H1 (cell line): ENCODE measurements at regions not wholly inside any gene's neighbourhood (a gene's known extent, or its start where the extent isn't known, plus 50 kb on each side); places are given as distances from the start of the nearest gene placed in this dataset.

Experiments used
- CTCF ChIA-PET: fragments of 300-600 bp; sonication (Branson Sonifier 250); formaldehyde crosslinking; loops from one replicate; lab custom pipeline; 2021; ENCODE audit not compliant: partially characterized antibody; lab: Charles Lee
- POLR2A ChIA-PET: fragments of 300-600 bp; sonication (Branson Sonifier 250); formaldehyde crosslinking; loops from one replicate; lab custom pipeline; 2021; ENCODE audit warnings: inconsistent platforms; ENCODE audit not compliant: partially characterized antibody; lab: Charles Lee
- DNase-seq, 2 experiments: peaks; one replicate each; pipeline versions ENCODE4 v3.0.0 to v3.0.0-alpha.2; 2010 to 2022; ENCODE audit warnings: low spot score in 2 of 2, low read depth in 1 of 2, mixed read lengths in 1 of 2
- FAIRE-seq: peaks from 2 replicates; lab custom pipeline; 2011; peaks lifted over from hg19 to GRCh38; lab: Jason Lieb, UNC
- H2AFZ ChIP-seq: 2 replicates; pipeline ENCODE4 v1.8.1; 2012; ENCODE audit warnings: low read length, inconsistent platforms
- H2AK5ac ChIP-seq: 2 replicates; pipeline ENCODE4 v1.6.1; 2013; ENCODE audit warnings: low read depth, low read length
- H2BK120ac ChIP-seq: replicated peaks from 2 replicates; pipeline ENCODE3; 2013; ENCODE audit warnings: low read depth, low read length, inconsistent platforms
- H2BK12ac ChIP-seq: 2 replicates; pipeline ENCODE4 v1.6.1; 2013; ENCODE audit warnings: low read depth, low read length
- H2BK15ac ChIP-seq: 2 replicates; pipeline ENCODE4 v1.6.1; 2013; ENCODE audit warnings: low read length
- H2BK20ac ChIP-seq: 2 replicates; pipeline ENCODE4 v1.6.1; 2013; ENCODE audit warnings: low read length
- H2BK5ac ChIP-seq: 2 replicates; pipeline ENCODE4 v1.6.1; 2013; ENCODE audit warnings: low read depth, low read length
- H3K14ac ChIP-seq: 2 replicates; pipeline ENCODE4 v1.6.1; 2013; ENCODE audit warnings: inconsistent platforms; ENCODE audit not compliant: insufficient read length
- H3K18ac ChIP-seq: 2 replicates; pipeline ENCODE4 v1.6.1; 2013; ENCODE audit warnings: low read length; ENCODE audit errors: extremely low read depth
- H3K23ac ChIP-seq: 2 replicates; pipeline ENCODE4 v1.6.1; 2013; ENCODE audit warnings: inconsistent platforms; ENCODE audit not compliant: insufficient read length
- H3K23me2 ChIP-seq: 2 replicates; pipeline ENCODE4 v1.6.1; 2013; ENCODE audit warnings: low read depth, low read length
- H3K27ac ChIP-seq: 2 replicates; pipeline ENCODE4 v1.6.1; 2011; ENCODE audit warnings: low read depth, low read length, inconsistent platforms
- H3K27me3 ChIP-seq, 4 experiments: replicated peaks in 1 of 4; 1 replicate in 1 of 4; 2 replicates in 3 of 4; pipeline versions ENCODE4 v1.6.1 to v1.8.1; 2011 to 2013; ENCODE audit warnings: low read length in 3 of 4, mild to moderate bottlenecking in 3 of 4, inconsistent platforms in 2 of 4, mixed read lengths in 2 of 4, moderate library complexity in 1 of 4; ENCODE audit not compliant: control insufficient read depth in 3 of 4, insufficient read depth in 3 of 4; ENCODE audit errors: extremely low read depth in 1 of 4
- H3K36me3 ChIP-seq, 4 experiments: 2 replicates each; pipeline versions ENCODE4 v1.6.1 to v1.8.1; 2011 to 2013; ENCODE audit warnings: mild to moderate bottlenecking in 4 of 4, low read length in 3 of 4, moderate library complexity in 2 of 4, control low read depth in 1 of 4, inconsistent platforms in 1 of 4; ENCODE audit not compliant: insufficient read depth in 4 of 4, control insufficient read depth in 2 of 4
- H3K4ac ChIP-seq: replicated peaks from 2 replicates; pipeline ENCODE3; 2013; ENCODE audit warnings: low read length, low read depth, mixed read lengths, inconsistent platforms; ENCODE audit not compliant: insufficient read length
- H3K4me1 ChIP-seq, 4 experiments: replicated peaks in 1 of 4; 1 replicate in 1 of 4; 2 replicates in 3 of 4; pipeline versions ENCODE4 v1.6.1 to v1.8.1; 2011 to 2013; ENCODE audit warnings: low read length in 3 of 4, inconsistent platforms in 2 of 4, mixed read lengths in 1 of 4; ENCODE audit not compliant: insufficient read depth in 4 of 4, control insufficient read depth in 3 of 4
- H3K4me2 ChIP-seq, 2 experiments: 2 replicates each; pipeline versions ENCODE4 v1.6.1 to v1.8.1; 2011 to 2013; ENCODE audit warnings: low read depth in 2 of 2, low read length in 2 of 2, control low read depth in 1 of 2, inconsistent platforms in 1 of 2, mild to moderate bottlenecking in 1 of 2; ENCODE audit not compliant: insufficient read depth in 1 of 2
- H3K4me3 ChIP-seq, 4 experiments: fragments of 200-600, 300-600 bp in 1 of 4; sonication (generic), shearing (Covaris generic), sonication (Bioruptor Twin) in 1 of 4; 2 replicates each; pipeline versions ENCODE4 v1.5.1 to v1.8.1; 2011 to 2016; ENCODE audit warnings: low read length in 4 of 4, low read depth in 3 of 4, control low read depth in 2 of 4, inconsistent platforms in 2 of 4, mild to moderate bottlenecking in 2 of 4, mixed read lengths in 1 of 4, moderate library complexity in 1 of 4; ENCODE audit not compliant: insufficient read depth in 2 of 4; ENCODE audit errors: extremely low read depth in 1 of 4
- H3K56ac ChIP-seq: replicated peaks from 2 replicates; pipeline ENCODE3; 2013; ENCODE audit warnings: low read depth, mild to moderate bottlenecking, mixed read lengths, low read length, inconsistent platforms; ENCODE audit not compliant: insufficient read length
- H3K79me1 ChIP-seq: 2 replicates; pipeline ENCODE4 v1.6.1; 2013; ENCODE audit warnings: low read depth, low read length, control low read depth
- H3K79me2 ChIP-seq, 2 experiments: 2 replicates each; pipeline versions ENCODE4 v1.6.1 to v1.8.1; 2012 to 2013; ENCODE audit warnings: low read length in 2 of 2, mild to moderate bottlenecking in 2 of 2, inconsistent platforms in 1 of 2; ENCODE audit not compliant: insufficient read depth in 2 of 2, control insufficient read depth in 1 of 2
- H3K9ac ChIP-seq, 4 experiments: replicated peaks in 1 of 4; 1 replicate in 1 of 4; 2 replicates in 3 of 4; pipeline versions ENCODE4 v1.6.1 to v1.8.1; 2011 to 2013; ENCODE audit warnings: low read depth in 3 of 4, low read length in 3 of 4, control low read depth in 2 of 4, mild to moderate bottlenecking in 2 of 4, moderate library complexity in 2 of 4, inconsistent platforms in 1 of 4; ENCODE audit errors: extremely low read depth in 1 of 4
- H3K9me3 ChIP-seq, 2 experiments: 2 replicates each; pipeline versions ENCODE4 v1.6.1 to v1.8.1; 2012 to 2013; ENCODE audit warnings: mild to moderate bottlenecking in 2 of 2, moderate library complexity in 2 of 2, control low read depth in 1 of 2, inconsistent platforms in 1 of 2, low read depth in 1 of 2, low read length in 1 of 2, mixed read lengths in 1 of 2; ENCODE audit not compliant: insufficient read depth in 2 of 2
- H4K20me1 ChIP-seq, 2 experiments: replicated peaks in 1 of 2; 2 replicates each; pipeline versions ENCODE3 to v1.8.1; 2011 to 2013; ENCODE audit warnings: inconsistent platforms in 2 of 2, low read length in 2 of 2, mild to moderate bottlenecking in 1 of 2; ENCODE audit not compliant: insufficient read depth in 2 of 2, control insufficient read depth in 1 of 2
- H4K5ac ChIP-seq: 2 replicates; pipeline ENCODE4 v1.6.1; 2013; ENCODE audit warnings: low read length, low read depth, mixed read lengths, inconsistent platforms; ENCODE audit not compliant: insufficient read length
- H4K8ac ChIP-seq: 2 replicates; pipeline ENCODE4 v1.8.0; 2013; ENCODE audit warnings: mild to moderate bottlenecking, moderate library complexity, low read length, inconsistent platforms; ENCODE audit not compliant: insufficient read depth; ENCODE audit errors: extremely low read depth
- H4K91ac ChIP-seq: replicated peaks from 2 replicates; pipeline ENCODE3; 2013; ENCODE audit warnings: low read length, mixed read lengths, inconsistent platforms; ENCODE audit not compliant: insufficient read length
- BCL11A ChIP-seq, 2 experiments: IDR thresholded peaks; one replicate each; pipeline ENCODE4 v1.6.1; 2011; ENCODE audit warnings: low read depth in 2 of 2, low read length in 2 of 2, mild to moderate bottlenecking in 2 of 2
- CTBP2 ChIP-seq: IDR thresholded peaks from 2 replicates; pipeline ENCODE4 v1.7.0; 2011; ENCODE audit warnings: borderline replicate concordance, mild to moderate bottlenecking, moderate library complexity, mixed read lengths, low read length; ENCODE audit not compliant: insufficient read depth, insufficient read length
- FOSL1 ChIP-seq: IDR thresholded peaks from 2 replicates; pipeline ENCODE4 v1.6.1; 2011; ENCODE audit warnings: mild to moderate bottlenecking, low read depth, low read length, moderate library complexity; ENCODE audit not compliant: insufficient read depth
- HDAC6 ChIP-seq: IDR thresholded peaks from one replicate; pipeline ENCODE4 v1.7.1; 2012; ENCODE audit warnings: low read depth, mild to moderate bottlenecking, inconsistent platforms, low read length, moderate library complexity
- SAP30 ChIP-seq: fragments of 300-600 bp; sonication (generic); IDR thresholded peaks from 2 replicates; pipeline ENCODE4 v1.7.1; 2012; ENCODE audit warnings: low read length, moderate library complexity, mild to moderate bottlenecking, inconsistent platforms; ENCODE audit not compliant: insufficient read depth, insufficient replicate concordance
- SIRT6 ChIP-seq: IDR thresholded peaks from one replicate; pipeline ENCODE4 v1.7.1; 2012; ENCODE audit warnings: low read length, inconsistent platforms
- SRF ChIP-seq: IDR thresholded peaks from 2 replicates; pipeline ENCODE4 v1.6.1; 2011; ENCODE audit warnings: mild to moderate bottlenecking, low read depth, low read length, moderate library complexity
- SUZ12 ChIP-seq: fragments of 200-600 bp; sonication (generic); IDR thresholded peaks from 2 replicates; pipeline ENCODE4 v1.6.1; 2012; ENCODE audit warnings: mild to moderate bottlenecking, inconsistent platforms, low read length, moderate library complexity, mixed read lengths
- ZNF274 ChIP-seq: IDR thresholded peaks from 2 replicates; pipeline ENCODE4 v1.7.0; 2012; ENCODE audit warnings: low read length, borderline replicate concordance; ENCODE audit errors: extremely low read depth
- WGBS, 2 experiments: shearing (Covaris generic) in 1 of 2; methylation state at CpG; one replicate each; pipeline versions ENCODE4 v1.1.6 to v1.1.7; 2013 to 2015; ENCODE audit warnings: low lambda C conversion rate in 2 of 2, mixed read lengths in 2 of 2, inconsistent platforms in 1 of 2, low coverage in 1 of 2, missing lambda C conversion rate in 1 of 2; ENCODE audit not compliant: insufficient replicate concordance in 2 of 2, insufficient coverage in 1 of 2, insufficient read length in 1 of 2; ENCODE audit errors: extremely low coverage in 1 of 2, missing lambda C conversion rate in 1 of 2; 5-methylcytosine and 5-hydroxymethylcytosine counted together
- TF ChIP-seq, protein P1 (sequence below), 3 experiments: IDR thresholded peaks; 1 replicate in 2 of 3; 2 replicates in 1 of 3; pipeline versions ENCODE4 v1.5.1 to v1.6.1; 2011; ENCODE audit warnings: low read length in 3 of 3, mild to moderate bottlenecking in 3 of 3, inconsistent platforms in 2 of 3, low read depth in 1 of 3, moderate library complexity in 1 of 3; ENCODE audit not compliant: insufficient read depth in 1 of 3; ENCODE audit errors: control extremely low read depth in 1 of 3

GRCh38 chr4:24719615-24720014 is 75.8 kb upstream of the SOD3 start:
- no peak overlapping the region for H2BK15ac ChIP-seq
- H3K23ac ChIP-seq: no peak overlapping the region
- H4K20me1 ChIP-seq: no peaks in the 10 kb centered on the region
- no peak overlapping the region for H2AK5ac ChIP-seq
- ChIA-PET POLR2A (interaction anchor here (0.6 kb wide), 1 partner anchor 33 kb away, joined by 3 read pairs; no protein-coding TSS in a partner anchor), CTCF (interaction anchor here (1.9 kb wide), 1 partner anchor 244 kb away, joined by 5 read pairs; no protein-coding TSS in a partner anchor)
- no peak overlapping the region; a peak in 1 of 7 replicates for H3K9ac ChIP-seq
- H4K91ac ChIP-seq: no peak overlapping the region
- H3K4me2 ChIP-seq: no peak overlapping the region
- no peak overlapping the region for H3K18ac ChIP-seq
- H2BK120ac ChIP-seq: no peak overlapping the region
- peak overlapping the region; percentile 68; the same call in 1 of the 2 replicates for H2BK20ac ChIP-seq
- H3K14ac ChIP-seq: no peak overlapping the region
- H3K23me2 ChIP-seq: no peaks in the 10 kb centered on the region; the same call in 1 of the 2 replicates
- H3K4me3 ChIP-seq: no peak overlapping the region
- no peak overlapping the region for H3K56ac ChIP-seq
- H3K36me3 ChIP-seq: no peaks in the 10 kb centered on the region
- no peak for TF ChIP-seq ZNF274
- no peak for TF ChIP-seq BCL11A (IDR thresholded peaks at IDR 0.05; ENCODE audit: low read depth in 2 of 2, low read length in 2 of 2)
- no peak for TF ChIP-seq CTBP2
- no peak for TF ChIP-seq SAP30
- TF ChIP-seq SRF: no peak
- TF ChIP-seq, protein P1, sequence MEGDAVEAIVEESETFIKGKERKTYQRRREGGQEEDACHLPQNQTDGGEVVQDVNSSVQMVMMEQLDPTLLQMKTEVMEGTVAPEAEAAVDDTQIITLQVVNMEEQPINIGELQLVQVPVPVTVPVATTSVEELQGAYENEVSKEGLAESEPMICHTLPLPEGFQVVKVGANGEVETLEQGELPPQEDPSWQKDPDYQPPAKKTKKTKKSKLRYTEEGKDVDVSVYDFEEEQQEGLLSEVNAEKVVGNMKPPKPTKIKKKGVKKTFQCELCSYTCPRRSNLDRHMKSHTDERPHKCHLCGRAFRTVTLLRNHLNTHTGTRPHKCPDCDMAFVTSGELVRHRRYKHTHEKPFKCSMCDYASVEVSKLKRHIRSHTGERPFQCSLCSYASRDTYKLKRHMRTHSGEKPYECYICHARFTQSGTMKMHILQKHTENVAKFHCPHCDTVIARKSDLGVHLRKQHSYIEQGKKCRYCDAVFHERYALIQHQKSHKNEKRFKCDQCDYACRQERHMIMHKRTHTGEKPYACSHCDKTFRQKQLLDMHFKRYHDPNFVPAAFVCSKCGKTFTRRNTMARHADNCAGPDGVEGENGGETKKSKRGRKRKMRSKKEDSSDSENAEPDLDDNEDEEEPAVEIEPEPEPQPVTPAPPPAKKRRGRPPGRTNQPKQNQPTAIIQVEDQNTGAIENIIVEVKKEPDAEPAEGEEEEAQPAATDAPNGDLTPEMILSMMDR (IDR thresholded peaks at IDR 0.05; ENCODE audit: control extremely low read depth in 1 of 3, insufficient read depth in 1 of 3, low read depth in 1 of 3, low read length in 3 of 3): no peak
- TF ChIP-seq FOSL1: no peak
- no peak for TF ChIP-seq SUZ12
- no peak for TF ChIP-seq HDAC6
- TF ChIP-seq SIRT6: no peak
- no peak overlapping the region for H2BK5ac ChIP-seq
- no peak overlapping the region for H4K5ac ChIP-seq
- H3K79me1 ChIP-seq: no peaks in the 10 kb centered on the region
- H3K79me2 ChIP-seq: no peaks in the 10 kb centered on the region
- H4K8ac ChIP-seq: no peak overlapping the region
- WGBS, 2 experiments: 92% methylated on average over 5 of the region's 5 CpGs; no CpG with 5 or more reads in 1 of the 2 experiments
- no peak for FAIRE-seq
- H2AFZ ChIP-seq: no peak overlapping the region
- no peaks in the 10 kb centered on the region for H3K9me3 ChIP-seq
- H3K27me3 ChIP-seq: no peaks in the 10 kb centered on the region; a peak in 1 of 7 replicates
- peaks cover 0 to 12% (median 9%) of the 10 kb centered on the region in 4 experiments; a peak in 4 of 7 replicates for H3K4me1 ChIP-seq
- no peak overlapping the region for H3K27ac ChIP-seq
- no peak for DNase-seq
- no peak overlapping the region for H3K4ac ChIP-seq
- H2BK12ac ChIP-seq: no peak overlapping the region
